ENCODE measurements at regions not wholly inside any gene's neighbourhood (a gene's known extent, or its start where the extent isn't known, plus 50 kb on each side); places are given as distances from the start of the nearest gene placed in this dataset.

DNA sequence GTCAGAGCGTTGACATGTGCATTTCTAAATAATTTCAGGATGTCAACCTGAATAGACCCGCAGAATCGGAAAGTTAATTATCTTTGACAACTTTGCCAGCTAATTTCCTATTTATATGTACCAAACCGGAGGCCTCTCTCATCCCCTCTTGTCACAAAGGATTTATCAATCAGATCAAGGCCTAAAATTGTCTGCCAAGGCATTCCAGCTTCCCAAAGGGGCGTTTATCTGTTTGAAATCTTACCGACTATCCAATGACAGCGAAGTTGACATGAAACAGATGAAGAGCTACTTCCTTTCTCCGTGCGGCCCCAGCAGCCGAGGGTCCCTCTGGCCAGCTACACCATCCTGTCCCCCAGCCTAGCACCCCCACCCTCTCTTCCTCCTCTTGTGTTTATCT, 223.7 kb upstream of the DYNLRB2 start:
- WGBS (ENCODE audit: insufficient coverage): 75% methylated on average over 10 of the region's 10 CpGs
- Mint-ChIP-seq H3K27ac (no peak overlapping the region), H3K27me3 (peaks cover 34% of the 10 kb centered on the region), H3K4me1 (no peaks in the 10 kb centered on the region), H3K4me3 (no peak overlapping the region), H3K9me3 (ENCODE audit: insufficient read depth) (no peaks in the 10 kb centered on the region)
- no peak for DNase-seq
- no peak overlapping the region for H3K4me3 ChIP-seq (ENCODE audit: control extremely low read depth in 1 of 5, extremely low read depth in 1 of 5, insufficient read depth in 1 of 5, low read depth in 2 of 5, low read length in 4 of 5)
- H3K9ac ChIP-seq (ENCODE audit: low read length): no peak overlapping the region
- H3K9me3 ChIP-seq (ENCODE audit: control extremely low read depth in 1 of 3, control insufficient read depth in 2 of 3, insufficient read depth in 1 of 3, low read length in 2 of 3): peaks cover 0 to 4% (median 0%) of the 10 kb centered on the region in 3 donors
- H2AFZ ChIP-seq (ENCODE audit: insufficient read depth, low read depth, low read length, poor library complexity, severe bottlenecking): no peak overlapping the region
- TF ChIP-seq, protein P1, sequence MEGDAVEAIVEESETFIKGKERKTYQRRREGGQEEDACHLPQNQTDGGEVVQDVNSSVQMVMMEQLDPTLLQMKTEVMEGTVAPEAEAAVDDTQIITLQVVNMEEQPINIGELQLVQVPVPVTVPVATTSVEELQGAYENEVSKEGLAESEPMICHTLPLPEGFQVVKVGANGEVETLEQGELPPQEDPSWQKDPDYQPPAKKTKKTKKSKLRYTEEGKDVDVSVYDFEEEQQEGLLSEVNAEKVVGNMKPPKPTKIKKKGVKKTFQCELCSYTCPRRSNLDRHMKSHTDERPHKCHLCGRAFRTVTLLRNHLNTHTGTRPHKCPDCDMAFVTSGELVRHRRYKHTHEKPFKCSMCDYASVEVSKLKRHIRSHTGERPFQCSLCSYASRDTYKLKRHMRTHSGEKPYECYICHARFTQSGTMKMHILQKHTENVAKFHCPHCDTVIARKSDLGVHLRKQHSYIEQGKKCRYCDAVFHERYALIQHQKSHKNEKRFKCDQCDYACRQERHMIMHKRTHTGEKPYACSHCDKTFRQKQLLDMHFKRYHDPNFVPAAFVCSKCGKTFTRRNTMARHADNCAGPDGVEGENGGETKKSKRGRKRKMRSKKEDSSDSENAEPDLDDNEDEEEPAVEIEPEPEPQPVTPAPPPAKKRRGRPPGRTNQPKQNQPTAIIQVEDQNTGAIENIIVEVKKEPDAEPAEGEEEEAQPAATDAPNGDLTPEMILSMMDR (IDR thresholded peaks at IDR 0.05): no peak
- no peaks in the 10 kb centered on the region for H3K36me3 ChIP-seq (replicated peaks in 1 of 2; ENCODE audit: control extremely low read depth in 1 of 2, control insufficient read depth in 1 of 2, extremely low read depth in 1 of 2, insufficient read depth in 2 of 2, low read length in 1 of 2)
- no peaks in the 10 kb centered on the region for H3K4me1 ChIP-seq (ENCODE audit: control insufficient read depth in 2 of 2, insufficient read depth in 2 of 2, low read length in 2 of 2)
- POLR2A ChIA-PET: no interaction called here
- intact Hi-C loops (cut with micrococcal nuclease): no loop called here
- CTCF ChIA-PET: no interaction called here
- no peaks in the 10 kb centered on the region for H4K20me1 ChIP-seq (ENCODE audit: control insufficient read depth, insufficient read depth, low read length, poor library complexity, severe bottlenecking)
- H3K27me3 ChIP-seq (replicated peaks in 1 of 4; ENCODE audit: control extremely low read depth in 1 of 4, control insufficient read depth in 3 of 4, insufficient read depth in 4 of 4, low read length in 3 of 4): peaks cover 0 to 4% (median 3%) of the 10 kb centered on the region in 4 experiments
- ATAC-seq (ENCODE audit: low read depth): no peak
- no peak overlapping the region for H3K4me2 ChIP-seq (replicated peaks; ENCODE audit: low read depth, low read length, poor library complexity, severe bottlenecking)
- no peak overlapping the region for H3K27ac ChIP-seq (ENCODE audit: low read length in 2 of 2)
- H3K79me2 ChIP-seq (ENCODE audit: control insufficient read depth, insufficient read depth, low read length): no peaks in the 10 kb centered on the region

- ATAC-seq (ENCODE audit: low read depth): no peak
- CTCF ChIA-PET: no interaction called here
- peaks cover 21% of the 10 kb centered on the region for H3K27me3 Mint-ChIP-seq
These were observed 226.8 kb upstream of the DYNLRB2 start for GRCh38 chr16:80314042-80314441.

More at GRCh38 chr16:80314042-80314441, 226.8 kb upstream of the DYNLRB2 start:
- Histone ChIP-seq H3K36me3 (replicated peaks in 1 of 2; ENCODE audit: control extremely low read depth in 1 of 2, control insufficient read depth in 1 of 2, extremely low read depth in 1 of 2, insufficient read depth in 2 of 2, low read length in 1 of 2) (no peaks in the 10 kb centered on the region), H3K79me2 (ENCODE audit: control insufficient read depth, insufficient read depth, low read length) (no peaks in the 10 kb centered on the region), H3K4me3 (ENCODE audit: control extremely low read depth in 1 of 5, extremely low read depth in 1 of 5, insufficient read depth in 1 of 5, low read depth in 2 of 5, low read length in 4 of 5) (no peak overlapping the region), H4K20me1 (ENCODE audit: control insufficient read depth, insufficient read depth, low read length, poor library complexity, severe bottlenecking) (no peaks in the 10 kb centered on the region), H3K27me3 (replicated peaks in 1 of 4; ENCODE audit: control extremely low read depth in 1 of 4, control insufficient read depth in 3 of 4, insufficient read depth in 4 of 4, low read length in 3 of 4) (peaks cover 0 to 4% (median 1%) of the 10 kb centered on the region in 4 experiments), H3K9me3 (ENCODE audit: control extremely low read depth in 1 of 3, control insufficient read depth in 2 of 3, insufficient read depth in 1 of 3, low read length in 2 of 3) (peaks cover 0 to 4% (median 0%) of the 10 kb centered on the region in 3 donors), H2AFZ (ENCODE audit: insufficient read depth, low read depth, low read length, poor library complexity, severe bottlenecking) (no peak overlapping the region), H3K27ac (ENCODE audit: low read length in 2 of 2) (no peak overlapping the region), H3K4me1 (ENCODE audit: control insufficient read depth in 2 of 2, insufficient read depth in 2 of 2, low read length in 2 of 2) (no peaks in the 10 kb centered on the region), H3K4me2 (replicated peaks; ENCODE audit: low read depth, low read length, poor library complexity, severe bottlenecking) (no peak overlapping the region), H3K9ac (ENCODE audit: low read length) (no peak overlapping the region)
- no peak overlapping the region for H3K4me3 Mint-ChIP-seq
- no peak for TF ChIP-seq EZH2 (IDR thresholded peaks at IDR 0.05; ENCODE audit: borderline replicate concordance, insufficient read depth, low read depth, low read length, poor library complexity, severe bottlenecking)
- TF ChIP-seq, protein P1 (IDR thresholded peaks at IDR 0.05): no peak
- POLR2A ChIA-PET: no interaction called here
- no peaks in the 10 kb centered on the region for H3K9me3 Mint-ChIP-seq (ENCODE audit: insufficient read depth)
- WGBS (ENCODE audit: insufficient coverage): 74% methylated on average over 4 of the region's 4 CpGs
- H3K4me1 Mint-ChIP-seq: no peaks in the 10 kb centered on the region
- no peak for DNase-seq
- intact Hi-C loops (cut with micrococcal nuclease): no loop called here
- no peak overlapping the region for H3K27ac Mint-ChIP-seq
